Lung (tissue), 11 donors: ENCODE measurements at regions not wholly inside any gene's neighbourhood (a gene's known extent, or its start where the extent isn't known, plus 50 kb on each side); places are given as distances from the start of the nearest gene placed in this dataset.

Experiments used
- ATAC-seq: fragments of 200-7000 bp; cut with Tn5 transposase; one replicate; pipeline ENCODE4 v1.9.1; 2020; ENCODE audit warnings: moderate number of reproducible peaks; ENCODE audit not compliant: insufficient read depth, low FRiP score
- DNase-seq, 3 donors: peaks; one replicate each; pipeline ENCODE4 v3.0.0-alpha.2; 2013 to 2017
- H3K27ac ChIP-seq, 2 donors: one replicate each; pipeline ENCODE4 v1.5.1; 2013; ENCODE audit warnings: mild to moderate bottlenecking in 2 of 2, moderate library complexity in 2 of 2, control low read depth in 1 of 2, inconsistent platforms in 1 of 2, low read depth in 1 of 2, low read length in 1 of 2
- H3K27me3 ChIP-seq, 3 donors: one replicate each; pipeline ENCODE4 v1.5.1; 2013; ENCODE audit warnings: low read length in 2 of 3; ENCODE audit not compliant: control insufficient read depth in 3 of 3, insufficient read depth in 3 of 3
- H3K36me3 ChIP-seq, 4 donors: one replicate each; pipeline ENCODE4 v1.5.1; 2013; ENCODE audit warnings: low read length in 4 of 4, mild to moderate bottlenecking in 1 of 4, moderate library complexity in 1 of 4; ENCODE audit not compliant: control insufficient read depth in 4 of 4, insufficient read depth in 4 of 4
- H3K4me1 ChIP-seq, 5 donors: one replicate each; pipeline ENCODE4 v1.5.1; 2013; ENCODE audit warnings: low read length in 5 of 5, mild to moderate bottlenecking in 2 of 5, moderate library complexity in 1 of 5; ENCODE audit not compliant: control insufficient read depth in 5 of 5, insufficient read depth in 5 of 5
- H3K4me3 ChIP-seq: one replicate; pipeline ENCODE4 v1.5.1; 2013; ENCODE audit warnings: mild to moderate bottlenecking, control low read depth, moderate library complexity
- H3K9ac ChIP-seq, 2 donors: one replicate each; pipeline ENCODE4 v1.5.1; 2013; ENCODE audit warnings: low read length in 2 of 2, control low read depth in 1 of 2; ENCODE audit not compliant: insufficient read depth in 1 of 2
- H3K9me3 ChIP-seq, 4 donors: one replicate each; pipeline ENCODE4 v1.5.1; 2013; ENCODE audit warnings: low read length in 3 of 4, mild to moderate bottlenecking in 1 of 4, moderate library complexity in 1 of 4; ENCODE audit not compliant: control insufficient read depth in 4 of 4, insufficient read depth in 3 of 4
- CTCF ChIP-seq: IDR thresholded peaks from 2 replicates; pipeline ENCODE4 v1.5.1; 2012; ENCODE audit warnings: mild to moderate bottlenecking; ENCODE audit errors: control extremely low read depth, extremely low read depth
- WGBS, 2 donors: extraction: QIAGEN DNeasy Blood & Tissue Kit; methylation state at CpG; one replicate each; pipeline ENCODE4 v1.1.7; 2013; 5-methylcytosine and 5-hydroxymethylcytosine counted together
- donor health status: control.
- donor health status: control.
- donor health status: Bipolar disorder and iron deficiency.
- donor health status: healthy.
- donor health status: DM: yes; HTN: yes; CAD: no.

GRCh38 chr15:85992224-85992623 lies 87.4 kb upstream of the AGBL1 start:
- no peak overlapping the region for H3K27ac ChIP-seq
- H3K27me3 ChIP-seq: no peaks in the 10 kb centered on the region
- H3K4me3 ChIP-seq: no peak overlapping the region
- H3K36me3 ChIP-seq: no peaks in the 10 kb centered on the region
- ATAC-seq (no peak), DNase-seq (no peak)
- peaks cover 0 to 3% (median 1%) of the 10 kb centered on the region in 4 donors for H3K9me3 ChIP-seq
- H3K9ac ChIP-seq: no peak overlapping the region
- TF ChIP-seq CTCF: no peak
- no peaks in the 10 kb centered on the region for H3K4me1 ChIP-seq
- WGBS, 2 donors: 90 to 93% methylated on average over 3 of the region's 3 CpGs

DNA sequence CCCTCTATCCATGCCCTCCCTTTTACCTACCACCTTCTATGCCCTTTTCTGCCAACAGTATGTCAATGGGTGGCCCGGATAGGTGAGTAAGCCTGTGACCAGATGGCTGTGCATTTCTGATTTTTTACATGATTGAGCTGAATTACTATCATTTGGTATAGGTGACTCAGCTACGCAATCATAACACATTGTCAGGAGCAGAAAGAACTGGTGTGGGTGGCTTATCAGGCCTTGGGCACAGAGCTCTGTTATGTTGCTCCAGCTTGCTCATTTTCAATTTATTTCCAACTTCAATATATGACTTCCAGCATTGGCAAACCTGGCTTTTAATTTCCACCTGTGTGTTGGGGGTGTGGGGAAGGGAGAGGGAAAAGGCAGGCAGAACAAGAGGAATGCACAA lies 86.6 kb upstream of the AGBL1 start:
- Histone ChIP-seq H3K36me3 (no peaks in the 10 kb centered on the region), H3K27ac (no peak overlapping the region)

DNA sequence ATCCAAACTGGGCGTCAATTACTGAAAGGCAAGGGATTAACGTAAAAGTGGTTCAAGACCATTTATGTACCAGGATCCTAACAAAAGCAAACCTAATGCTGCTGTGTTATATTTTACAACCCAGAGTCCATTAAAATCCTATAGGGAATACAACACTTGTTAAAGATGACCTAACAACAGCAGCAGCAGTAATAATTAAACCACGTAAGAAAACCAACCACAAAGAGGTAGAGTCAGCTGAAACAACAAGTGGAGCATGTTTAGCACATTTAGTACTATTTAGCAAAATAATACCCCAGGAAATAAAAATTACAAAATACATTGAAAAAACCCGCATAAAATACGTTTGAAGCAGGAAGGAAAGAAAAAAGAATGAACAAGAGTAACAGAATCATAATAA lies 82.1 kb upstream of the AGBL1 start:
- H3K4me1 ChIP-seq: no peaks in the 10 kb centered on the region
- DNase-seq: no peak
- H3K4me3 ChIP-seq: no peak overlapping the region
- no peak overlapping the region for H3K9ac ChIP-seq
- no peak overlapping the region for H3K27ac ChIP-seq
- TF ChIP-seq CTCF: no peak
- no peaks in the 10 kb centered on the region for H3K36me3 ChIP-seq
- H3K27me3 ChIP-seq: no peaks in the 10 kb centered on the region
- 85 to 86% methylated on average over 5 of the region's 5 CpGs for WGBS, 2 donors
- H3K9me3 ChIP-seq: peaks cover 0 to 3% (median 0%) of the 10 kb centered on the region in 4 donors
- ATAC-seq: no peak

More for the DNA sequence above, 86.6 kb upstream of the AGBL1 start:
- 97 to 98% methylated on average over 2 of the region's 2 CpGs for WGBS, 2 donors
- H3K9me3 ChIP-seq: peaks cover 0 to 3% (median 1%) of the 10 kb centered on the region in 4 donors
- ATAC-seq (no peak), DNase-seq (no peak)
- no peaks in the 10 kb centered on the region for H3K4me1 ChIP-seq
- H3K27me3 ChIP-seq: no peaks in the 10 kb centered on the region
- H3K9ac ChIP-seq: no peak overlapping the region
- TF ChIP-seq CTCF: no peak
- no peak overlapping the region for H3K4me3 ChIP-seq

DNA sequence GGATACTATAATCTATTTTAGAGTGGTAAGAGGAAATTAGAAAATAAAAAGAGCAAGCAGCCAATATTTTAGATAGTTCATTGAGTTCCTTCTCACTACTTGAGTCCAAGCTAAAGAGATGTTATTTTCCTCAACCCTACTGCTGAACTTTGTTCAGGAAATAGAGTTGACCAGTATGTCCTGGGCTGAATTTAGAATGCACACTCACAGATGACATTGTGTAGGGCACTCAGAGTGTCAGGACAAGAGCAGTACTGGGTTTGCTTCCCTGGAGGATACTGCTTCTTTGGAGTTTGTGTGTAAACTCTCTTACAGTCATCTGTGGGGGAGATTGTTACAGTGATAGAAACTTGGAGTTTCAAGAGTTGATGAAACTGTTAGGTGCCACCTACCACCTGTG lies 80.0 kb upstream of the AGBL1 start:
- Histone ChIP-seq H3K9me3 (peaks cover 0 to 3% (median 0%) of the 10 kb centered on the region in 4 donors), H3K9ac (no peak overlapping the region), H3K27me3 (no peaks in the 10 kb centered on the region), H3K27ac (no peak overlapping the region), H3K4me1 (peaks cover 0 to 4% (median 0%) of the 10 kb centered on the region in 5 donors), H3K36me3 (no peaks in the 10 kb centered on the region), H3K4me3 (no peak overlapping the region)
- ATAC-seq (no peak), DNase-seq (no peak)
- no peak for TF ChIP-seq CTCF
